DOHH2 (cell line): ENCODE measurements at regions not wholly inside any gene's neighbourhood (a gene's known extent, or its start where the extent isn't known, plus 50 kb on each side); places are given as distances from the start of the nearest gene placed in this dataset.

Source experiments
- H3F3A ChIP-seq: fragments of 200-600 bp; sonication (generic), shearing (Covaris generic); 2 replicates; pipeline ENCODE4 v1.6.0; 2016; ENCODE audit warnings: antibody characterized with exemption, mild to moderate bottlenecking; ENCODE audit not compliant: control insufficient read depth, insufficient read depth
- H3K27ac ChIP-seq: fragments of 200-600 bp; sonication (generic); 2 replicates; pipeline ENCODE4 v1.5.1; 2014; ENCODE audit warnings: low read depth, mild to moderate bottlenecking, low read length, moderate library complexity
- H3K27me3 ChIP-seq: fragments of 200-600 bp; sonication (generic); 2 replicates; pipeline ENCODE4 v1.6.1; 2014; ENCODE audit warnings: mild to moderate bottlenecking, low read length, mixed read lengths; ENCODE audit not compliant: control insufficient read depth
- H3K36me3 ChIP-seq: fragments of 200-600 bp; sonication (generic); 2 replicates; pipeline ENCODE4 v1.6.1; 2014; ENCODE audit warnings: mild to moderate bottlenecking, low read length, moderate library complexity, mixed read lengths; ENCODE audit not compliant: control insufficient read depth
- H3K4me1 ChIP-seq: fragments of 200-600 bp; sonication (generic); 2 replicates; pipeline ENCODE4 v1.6.1; 2014; ENCODE audit warnings: mild to moderate bottlenecking, low read length, mixed read lengths; ENCODE audit not compliant: control insufficient read depth
- H3K4me2 ChIP-seq: fragments of 200-600 bp; sonication (generic); 2 replicates; pipeline ENCODE4 v1.6.0; 2014; ENCODE audit warnings: mild to moderate bottlenecking, low read length, moderate library complexity
- H3K4me3 ChIP-seq: fragments of 200-600 bp; sonication (generic); 2 replicates; pipeline ENCODE4 v1.5.1; 2014; ENCODE audit warnings: mild to moderate bottlenecking, low read length, mixed read lengths
- H3K79me2 ChIP-seq: fragments of 200-600 bp; sonication (generic); 2 replicates; pipeline ENCODE4 v1.6.1; 2014; ENCODE audit warnings: mild to moderate bottlenecking, low read length, mixed read lengths; ENCODE audit not compliant: control insufficient read depth
- H3K9me2 ChIP-seq: fragments of 200-600 bp; sonication (generic); replicated peaks from 2 replicates; pipeline ENCODE4 v1.6.1; 2014; ENCODE audit warnings: mild to moderate bottlenecking, low read length, mixed read lengths; ENCODE audit not compliant: control insufficient read depth
- H3K9me3 ChIP-seq: fragments of 200-600 bp; sonication (generic); 2 replicates; pipeline ENCODE4 v1.6.1; 2014; ENCODE audit warnings: antibody characterized with exemption, low read length, mixed read lengths; ENCODE audit not compliant: control insufficient read depth, insufficient read depth
- H4K20me1 ChIP-seq: fragments of 200-600 bp; sonication (generic); 2 replicates; pipeline ENCODE4 v1.6.0; 2014; ENCODE audit warnings: low read depth, mild to moderate bottlenecking, antibody characterized with exemption, low read length, moderate library complexity; ENCODE audit not compliant: control insufficient read depth, insufficient read depth
- CTCF ChIP-seq: fragments of 200-600 bp; sonication (generic); IDR thresholded peaks from one replicate; pipeline ENCODE4 v1.5.1; 2014; ENCODE audit warnings: antibody characterized with exemption, mild to moderate bottlenecking, low read depth, low read length; ENCODE audit not compliant: poor library complexity, severe bottlenecking
- EZH2phosphoT487 ChIP-seq: fragments of 200-600 bp; sonication (generic); IDR thresholded peaks from 2 replicates; pipeline ENCODE4 v1.6.1; 2017; ENCODE audit warnings: borderline replicate concordance, mild to moderate bottlenecking, antibody characterized with exemption, low read length, moderate library complexity, mixed read lengths

DNA sequence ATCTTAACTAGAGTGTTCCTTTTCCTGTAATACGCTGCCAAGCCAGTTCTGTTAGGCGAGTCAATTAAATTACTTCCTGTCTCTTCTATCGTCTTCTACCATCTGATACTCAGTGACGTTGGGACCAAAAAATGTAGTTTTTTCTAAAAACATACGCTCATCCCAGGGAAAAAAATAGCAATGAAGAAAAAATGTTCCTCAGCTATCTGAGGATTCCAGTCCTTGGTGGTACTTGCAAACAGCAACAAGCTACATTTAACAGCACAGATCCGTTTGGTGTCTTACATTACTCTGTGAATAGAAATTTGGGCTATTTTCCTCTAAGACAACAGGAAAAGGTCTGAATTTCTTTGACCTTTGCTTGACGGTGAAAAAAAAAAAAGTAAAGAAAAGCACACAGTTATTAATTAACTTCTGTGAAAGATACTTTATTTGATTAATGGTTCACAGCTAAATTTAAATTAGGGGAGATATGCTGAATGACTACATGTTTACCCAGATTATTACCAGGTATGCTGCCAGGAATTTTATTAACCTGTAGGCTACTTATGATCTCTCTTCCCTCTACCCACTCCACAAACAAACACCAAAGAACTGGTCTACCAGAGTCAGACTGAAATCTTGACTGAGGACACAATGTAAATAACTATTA, 254.4 kb upstream of the ZPLD1 start:
- peak overlapping the region; percentile 27 for H3K4me3 ChIP-seq
- no peaks in the 10 kb centered on the region for H3K36me3 ChIP-seq
- H3K9me2 ChIP-seq = no peaks in the 10 kb centered on the region
- peak overlapping the region; percentile 57 for H3K4me2 ChIP-seq
- no peaks in the 10 kb centered on the region for H3K27me3 ChIP-seq
- no peaks in the 10 kb centered on the region for H4K20me1 ChIP-seq
- no peaks in the 10 kb centered on the region for H3K9me3 ChIP-seq
- TF ChIP-seq EZH2phosphoT487 (no peak), CTCF (no peak)
- H3K4me1 ChIP-seq = peaks cover 22% of the 10 kb centered on the region
- H3K27ac ChIP-seq = no peak overlapping the region
- H3K79me2 ChIP-seq = no peaks in the 10 kb centered on the region
- no peaks in the 10 kb centered on the region for H3F3A ChIP-seq

GRCh38 chr3:102181175-102181920, 253.5 kb upstream of the ZPLD1 start:
- Histone ChIP-seq H3F3A (no peaks in the 10 kb centered on the region), H3K9me2 (no peaks in the 10 kb centered on the region), H3K36me3 (no peaks in the 10 kb centered on the region), H3K79me2 (no peaks in the 10 kb centered on the region), H3K4me3 (no peak overlapping the region), H3K27me3 (no peaks in the 10 kb centered on the region), H3K9me3 (no peaks in the 10 kb centered on the region), H4K20me1 (no peaks in the 10 kb centered on the region), H3K4me2 (no peak overlapping the region), H3K27ac (no peak overlapping the region), H3K4me1 (peaks cover 22% of the 10 kb centered on the region)
- TF ChIP-seq EZH2phosphoT487 (no peak), CTCF (no peak)

GRCh38 chr3:102182162-102182561, 252.7 kb upstream of the ZPLD1 start:
- no peak overlapping the region for H3K4me3 ChIP-seq
- H3K9me2 ChIP-seq = no peaks in the 10 kb centered on the region
- peaks cover 22% of the 10 kb centered on the region for H3K4me1 ChIP-seq
- H3K36me3 ChIP-seq = no peaks in the 10 kb centered on the region
- TF ChIP-seq CTCF (no peak), EZH2phosphoT487 (no peak)
- no peaks in the 10 kb centered on the region for H3F3A ChIP-seq
- no peaks in the 10 kb centered on the region for H3K79me2 ChIP-seq
- no peak overlapping the region for H3K27ac ChIP-seq
- no peaks in the 10 kb centered on the region for H3K27me3 ChIP-seq
- H3K4me2 ChIP-seq = no peak overlapping the region
- no peaks in the 10 kb centered on the region for H3K9me3 ChIP-seq
- no peaks in the 10 kb centered on the region for H4K20me1 ChIP-seq
